ENCODE measurements at regions not wholly inside any gene's neighbourhood (a gene's known extent, or its start where the extent isn't known, plus 50 kb on each side); places are given as distances from the start of the nearest gene placed in this dataset.
A peak's percentile ranks its signal among the peaks of the same experiment; 100 is the strongest.
"Not testable (repeated sequence)": the region's sequence is repeated elsewhere in the genome, so short reads cannot be mapped to it uniquely, and the experiment has no call there.

DNA sequence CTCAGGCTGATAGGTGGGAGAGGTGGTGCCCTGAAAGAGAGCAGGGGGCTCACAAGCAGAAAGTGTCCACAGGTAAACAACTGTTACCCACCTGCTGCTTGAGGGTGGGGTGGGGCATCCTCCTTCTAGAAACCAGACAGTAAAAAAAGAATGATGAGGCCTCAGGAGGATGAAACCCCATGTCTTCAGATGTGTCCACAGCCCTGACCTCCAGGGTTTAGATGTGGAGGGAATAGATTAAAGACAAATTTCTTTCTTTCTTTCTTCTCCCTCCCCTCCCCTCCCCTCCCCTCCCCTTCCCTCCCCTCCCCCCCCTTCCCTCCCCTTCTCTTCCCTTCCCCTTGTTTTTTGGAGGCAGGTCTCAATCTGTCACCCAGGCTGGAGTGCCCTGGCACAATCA lies 333.5 kb upstream of the NUPR2 start:
- Histone ChIP-seq H3K36me3 (no peaks in the 10 kb centered on the region), H3K79me2 (ENCODE audit: low read depth) (no peaks in the 10 kb centered on the region), H3K4me2 (no peak overlapping the region), H3K9me3 (ENCODE audit: low read depth) (peaks cover 16% of the 10 kb centered on the region), H4K20me1 (ENCODE audit: low read depth) (no peaks in the 10 kb centered on the region), H3K4me1 (no peaks in the 10 kb centered on the region), H3K27me3 (no peaks in the 10 kb centered on the region), H3K4me3 (no peak overlapping the region), H3F3A (ENCODE audit: low read depth) (no peaks in the 10 kb centered on the region), H2AFZ (replicated peaks) (no peak overlapping the region), H3K9ac (no peak overlapping the region), H3K27ac (no peak overlapping the region)
- Mint-ChIP-seq H3K4me3 (no peak overlapping the region), H3K36me3 (no peaks in the 10 kb centered on the region), H3K4me1 (no peaks in the 10 kb centered on the region), H3K27ac (no peak overlapping the region), H3K27me3 (ENCODE audit: insufficient read depth, low read depth) (peaks cover 2% of the 10 kb centered on the region), H3K9me3 (peaks cover 45% of the 10 kb centered on the region)
- DNase-seq (ENCODE audit: low spot score): no peak
- TF ChIP-seq EZH2phosphoT487 (IDR thresholded peaks at IDR 0.05) (no peak), EZH2 (IDR thresholded peaks at IDR 0.05) (no peak)
- TF ChIP-seq, protein P1, sequence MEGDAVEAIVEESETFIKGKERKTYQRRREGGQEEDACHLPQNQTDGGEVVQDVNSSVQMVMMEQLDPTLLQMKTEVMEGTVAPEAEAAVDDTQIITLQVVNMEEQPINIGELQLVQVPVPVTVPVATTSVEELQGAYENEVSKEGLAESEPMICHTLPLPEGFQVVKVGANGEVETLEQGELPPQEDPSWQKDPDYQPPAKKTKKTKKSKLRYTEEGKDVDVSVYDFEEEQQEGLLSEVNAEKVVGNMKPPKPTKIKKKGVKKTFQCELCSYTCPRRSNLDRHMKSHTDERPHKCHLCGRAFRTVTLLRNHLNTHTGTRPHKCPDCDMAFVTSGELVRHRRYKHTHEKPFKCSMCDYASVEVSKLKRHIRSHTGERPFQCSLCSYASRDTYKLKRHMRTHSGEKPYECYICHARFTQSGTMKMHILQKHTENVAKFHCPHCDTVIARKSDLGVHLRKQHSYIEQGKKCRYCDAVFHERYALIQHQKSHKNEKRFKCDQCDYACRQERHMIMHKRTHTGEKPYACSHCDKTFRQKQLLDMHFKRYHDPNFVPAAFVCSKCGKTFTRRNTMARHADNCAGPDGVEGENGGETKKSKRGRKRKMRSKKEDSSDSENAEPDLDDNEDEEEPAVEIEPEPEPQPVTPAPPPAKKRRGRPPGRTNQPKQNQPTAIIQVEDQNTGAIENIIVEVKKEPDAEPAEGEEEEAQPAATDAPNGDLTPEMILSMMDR (IDR thresholded peaks at IDR 0.05): no peak

DNA sequence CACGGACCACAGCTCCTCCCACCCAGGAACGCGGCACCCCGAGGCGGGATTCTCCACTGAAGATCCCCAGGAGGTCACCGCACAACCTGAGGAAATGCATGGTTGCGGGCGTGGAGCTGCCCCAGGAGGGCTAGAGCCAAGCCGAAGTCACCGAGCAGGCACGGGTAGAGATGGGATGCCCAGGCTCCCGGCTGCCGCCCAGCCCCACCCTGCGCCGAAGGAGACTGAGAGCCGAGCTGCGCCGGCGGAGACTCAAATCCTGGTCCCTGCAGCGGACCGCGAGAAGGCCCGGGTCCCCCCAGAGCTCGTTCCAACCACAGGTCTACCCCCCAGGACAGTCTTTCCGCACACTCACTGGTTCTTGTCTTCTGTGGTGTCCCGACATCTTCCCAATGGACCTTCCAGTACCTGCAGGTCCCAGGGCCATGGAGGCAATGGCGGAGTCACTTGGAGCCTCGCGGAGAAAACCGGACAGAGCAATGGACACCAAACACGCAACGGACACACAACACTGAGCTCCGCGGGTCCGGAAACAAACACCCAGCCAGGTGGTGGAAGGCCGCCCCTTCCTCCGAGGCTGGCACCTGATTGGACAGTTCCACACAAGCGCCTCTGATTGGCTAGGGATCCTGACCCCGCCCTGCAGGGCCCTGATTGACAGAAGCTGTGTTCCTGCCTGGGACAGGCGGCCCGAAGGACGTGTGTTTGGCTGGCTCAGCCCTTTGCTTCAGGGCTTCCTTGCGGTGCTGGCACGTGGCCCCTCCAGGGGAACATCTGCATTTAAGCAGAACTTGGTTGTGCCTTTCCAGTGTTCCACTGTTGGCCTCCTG lies 331.9 kb upstream of the NUPR2 start:
- H3K4me3 Mint-ChIP-seq: no peak overlapping the region

DNA sequence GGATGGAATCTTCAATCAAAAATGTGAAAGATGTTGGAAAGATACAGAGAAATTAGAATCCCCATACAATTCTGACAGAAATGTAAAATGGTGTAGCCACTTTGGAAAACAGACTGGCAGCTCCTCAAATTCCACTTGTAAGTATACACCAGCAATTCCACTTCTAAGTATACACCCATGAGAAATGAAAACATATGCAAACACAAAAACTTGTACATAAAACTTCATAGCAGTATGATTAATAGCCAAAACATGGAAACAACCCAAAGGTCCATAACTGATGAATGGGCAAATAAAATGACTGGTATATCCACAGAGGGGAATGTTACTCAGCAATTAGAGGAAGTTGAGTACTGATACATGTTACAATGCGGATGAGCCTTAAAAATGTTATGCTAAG lies 304.3 kb upstream of the NUPR2 start:
- not testable (repeated sequence) for DNase-seq (ENCODE audit: low spot score); H3K4me1 Mint-ChIP-seq; H3K4me3 ChIP-seq; H3K4me2 ChIP-seq; H3K9me3 ChIP-seq (ENCODE audit: low read depth); H3K27me3 Mint-ChIP-seq (ENCODE audit: insufficient read depth, low read depth); H4K20me1 ChIP-seq (ENCODE audit: low read depth); H3K4me3 Mint-ChIP-seq; H3K27me3 ChIP-seq; H3K36me3 ChIP-seq; H3K27ac Mint-ChIP-seq; H2AFZ ChIP-seq (replicated peaks); H3K4me1 ChIP-seq; H3K36me3 Mint-ChIP-seq; H3K79me2 ChIP-seq (ENCODE audit: low read depth); H3K9ac ChIP-seq; H3F3A ChIP-seq (ENCODE audit: low read depth); H3K27ac ChIP-seq
- H3K9me3 Mint-ChIP-seq: peaks cover 26% of the 10 kb centered on the region

More for the DNA sequence above, 331.9 kb upstream of the NUPR2 start:
- Histone ChIP-seq H3F3A (ENCODE audit: low read depth) (no peaks in the 10 kb centered on the region), H3K27ac (no peak overlapping the region), H3K4me3 (no peak overlapping the region), H3K27me3 (no peaks in the 10 kb centered on the region), H3K4me2 (no peak overlapping the region), H3K9me3 (ENCODE audit: low read depth) (peaks cover 25% of the 10 kb centered on the region), H3K4me1 (no peaks in the 10 kb centered on the region), H4K20me1 (ENCODE audit: low read depth) (no peaks in the 10 kb centered on the region), H3K79me2 (ENCODE audit: low read depth) (no peaks in the 10 kb centered on the region), H2AFZ (replicated peaks) (no peak overlapping the region), H3K36me3 (no peaks in the 10 kb centered on the region), H3K9ac (no peak overlapping the region)
- H3K36me3 Mint-ChIP-seq: no peaks in the 10 kb centered on the region
- H3K4me1 Mint-ChIP-seq: no peaks in the 10 kb centered on the region
- peaks cover 44% of the 10 kb centered on the region for H3K9me3 Mint-ChIP-seq
- no peak for TF ChIP-seq EZH2 (IDR thresholded peaks at IDR 0.05)
- TF ChIP-seq, protein P1 (IDR thresholded peaks at IDR 0.05): no peak
- TF ChIP-seq EZH2phosphoT487 (IDR thresholded peaks at IDR 0.05): no peak
- H3K27ac Mint-ChIP-seq: no peak overlapping the region
- DNase-seq (ENCODE audit: low spot score): no peak
- H3K27me3 Mint-ChIP-seq (ENCODE audit: insufficient read depth, low read depth): peaks cover 2% of the 10 kb centered on the region

DNA sequence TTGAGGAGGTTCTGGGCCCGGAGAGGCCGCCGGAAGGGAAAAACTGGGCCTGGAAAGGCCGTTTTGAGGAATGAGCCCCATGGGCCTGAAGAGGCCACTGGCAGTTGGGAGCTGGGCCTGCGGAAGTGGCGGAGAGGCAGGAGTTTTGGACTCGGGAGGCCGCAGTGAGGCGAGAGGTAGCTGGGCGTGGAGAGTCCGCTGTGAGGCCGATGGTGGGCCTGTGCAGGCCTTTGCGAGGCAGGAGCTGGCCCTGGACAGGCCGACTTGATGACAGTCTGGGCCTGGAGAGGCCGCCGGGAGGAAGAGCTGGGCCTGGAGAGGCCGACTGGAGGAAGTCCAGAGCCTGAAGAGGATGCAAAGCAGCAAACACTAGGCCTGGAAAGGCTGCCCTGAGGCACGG lies 259.0 kb upstream of the NUPR2 start:
- H3K27ac ChIP-seq: no peak overlapping the region
- H3K4me2 ChIP-seq: no peak overlapping the region
- Mint-ChIP-seq H3K4me3 (no peak overlapping the region), H3K4me1 (no peaks in the 10 kb centered on the region), H3K27me3 (ENCODE audit: insufficient read depth, low read depth) (peaks cover 5% of the 10 kb centered on the region), H3K9me3 (peaks cover 8% of the 10 kb centered on the region), H3K27ac (no peak overlapping the region), H3K36me3 (peaks cover 1% of the 10 kb centered on the region)
- no peaks in the 10 kb centered on the region for H3F3A ChIP-seq (ENCODE audit: low read depth)
- H3K36me3 ChIP-seq: no peaks in the 10 kb centered on the region
- H4K20me1 ChIP-seq (ENCODE audit: low read depth): no peaks in the 10 kb centered on the region
- no peaks in the 10 kb centered on the region for H3K79me2 ChIP-seq (ENCODE audit: low read depth)
- H3K9ac ChIP-seq: no peak overlapping the region
- TF ChIP-seq EZH2 (IDR thresholded peaks at IDR 0.05) (no peak), EZH2phosphoT487 (IDR thresholded peaks at IDR 0.05) (no peak)
- TF ChIP-seq, protein P1 (IDR thresholded peaks at IDR 0.05): no peak
- H3K9me3 ChIP-seq (ENCODE audit: low read depth): peaks cover 4% of the 10 kb centered on the region
- DNase-seq (ENCODE audit: low spot score): no peak
- no peak overlapping the region for H2AFZ ChIP-seq (replicated peaks)
- H3K4me1 ChIP-seq: no peaks in the 10 kb centered on the region
- no peak overlapping the region for H3K4me3 ChIP-seq
- H3K27me3 ChIP-seq: no peaks in the 10 kb centered on the region

DNA sequence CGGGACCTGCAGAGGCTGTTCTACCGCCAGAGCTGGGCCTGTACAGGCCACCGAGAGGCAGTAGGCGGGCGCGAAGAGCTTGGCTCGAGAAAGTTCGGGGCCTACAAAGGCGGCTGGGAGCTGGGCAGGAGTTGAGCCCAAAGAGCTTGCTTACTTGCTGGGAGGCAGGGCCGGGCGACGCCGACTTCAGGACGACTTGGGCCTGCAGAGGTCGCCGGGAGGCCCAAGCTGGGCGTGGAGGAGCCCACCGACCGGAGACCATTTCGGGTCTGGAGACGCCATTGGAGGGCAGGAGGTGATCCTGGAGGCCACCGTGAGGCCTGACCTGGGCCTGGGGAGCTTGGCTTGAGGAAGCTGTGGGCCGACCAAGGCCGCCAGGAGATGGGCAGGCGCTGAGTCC lies 258.4 kb upstream of the NUPR2 start:
- not testable (repeated sequence) for H3K27ac Mint-ChIP-seq; H3K27me3 Mint-ChIP-seq (ENCODE audit: insufficient read depth, low read depth); H3K4me2 ChIP-seq; H2AFZ ChIP-seq (replicated peaks); H3K9me3 ChIP-seq (ENCODE audit: low read depth); H4K20me1 ChIP-seq (ENCODE audit: low read depth); H3K36me3 ChIP-seq; DNase-seq (ENCODE audit: low spot score); H3K27me3 ChIP-seq; H3K79me2 ChIP-seq (ENCODE audit: low read depth); H3K27ac ChIP-seq; H3K4me1 ChIP-seq; H3K9ac ChIP-seq; H3K9me3 Mint-ChIP-seq; H3K4me1 Mint-ChIP-seq; H3K36me3 Mint-ChIP-seq; H3K4me3 ChIP-seq; H3K4me3 Mint-ChIP-seq; H3F3A ChIP-seq (ENCODE audit: low read depth)

DNA sequence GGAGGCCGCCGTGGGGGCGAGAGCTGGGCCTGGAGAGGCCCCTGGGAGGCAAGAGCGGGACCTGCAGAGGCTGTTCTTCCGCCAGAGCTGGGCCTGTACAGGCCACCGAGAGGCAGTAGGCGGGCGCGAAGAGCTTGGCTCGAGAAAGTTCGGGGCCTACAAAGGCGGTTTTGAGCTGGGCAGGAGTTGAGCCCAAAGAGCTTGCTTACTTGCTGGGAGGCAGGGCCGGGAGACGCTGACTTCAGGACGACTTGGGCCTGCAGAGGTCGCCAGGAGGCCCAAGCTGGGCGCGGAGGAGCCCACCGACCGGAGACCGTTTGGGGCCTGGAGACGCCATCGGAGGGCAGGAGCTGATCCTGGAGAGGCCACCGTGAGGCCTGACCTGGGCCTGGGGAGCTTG lies 257.1 kb upstream of the NUPR2 start:
- not testable (repeated sequence) for H3K36me3 Mint-ChIP-seq; H2AFZ ChIP-seq (replicated peaks); H3K4me2 ChIP-seq; H3K27me3 ChIP-seq; H3K4me1 ChIP-seq; H3K27ac ChIP-seq; H3K9ac ChIP-seq; H3K36me3 ChIP-seq; H3K4me3 ChIP-seq; H4K20me1 ChIP-seq (ENCODE audit: low read depth); H3K27me3 Mint-ChIP-seq (ENCODE audit: insufficient read depth, low read depth); H3K27ac Mint-ChIP-seq; H3K9me3 Mint-ChIP-seq; H3F3A ChIP-seq (ENCODE audit: low read depth); H3K79me2 ChIP-seq (ENCODE audit: low read depth); H3K4me1 Mint-ChIP-seq; H3K9me3 ChIP-seq (ENCODE audit: low read depth)
- DNase-seq (ENCODE audit: low spot score): peak; percentile 46
- H3K4me3 Mint-ChIP-seq: peak overlapping the region; percentile 63
